ENCODE measurements at regions not wholly inside any gene's neighbourhood (a gene's known extent, or its start where the extent isn't known, plus 50 kb on each side); places are given as distances from the start of the nearest gene placed in this dataset.

DNA sequence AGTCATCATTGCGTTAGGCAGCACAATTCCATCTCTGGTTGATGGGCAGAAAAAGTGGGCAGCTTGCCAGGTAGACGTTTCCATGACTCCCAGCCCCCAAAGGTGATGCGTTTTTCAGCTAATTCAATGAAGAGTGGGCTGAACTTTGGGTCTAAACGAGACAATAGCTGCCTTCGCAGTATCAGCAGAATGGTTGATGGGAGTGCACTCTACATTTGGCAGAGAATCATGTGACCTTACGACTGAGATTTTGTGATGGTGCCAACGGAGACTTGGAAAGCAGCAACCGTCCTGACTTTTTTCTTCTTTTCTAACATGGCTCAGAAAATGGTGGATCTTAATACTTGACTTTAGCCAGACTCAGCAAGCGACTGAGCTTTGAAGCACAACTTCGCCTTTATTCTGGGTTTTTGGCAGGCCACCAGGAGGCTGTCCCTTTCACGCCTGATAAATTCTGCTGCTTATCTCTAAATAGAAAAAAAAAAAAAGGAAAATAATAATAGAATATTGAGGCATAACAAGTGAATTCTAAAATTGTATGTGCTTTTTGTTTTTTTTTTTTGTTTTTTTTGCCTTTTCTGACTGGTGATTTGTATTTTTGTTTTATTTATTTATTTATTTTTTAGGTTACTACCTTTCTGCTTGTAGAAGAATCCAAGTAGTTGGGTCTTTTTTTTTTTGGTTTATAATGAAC is 804.8 kb downstream of the USP25 start:
- intact Hi-C loops (cut with DNase I, micrococcal nuclease) = no loop called here
- DNase-seq (peak; percentile 5 to 21), ATAC-seq (no peak)

DNA sequence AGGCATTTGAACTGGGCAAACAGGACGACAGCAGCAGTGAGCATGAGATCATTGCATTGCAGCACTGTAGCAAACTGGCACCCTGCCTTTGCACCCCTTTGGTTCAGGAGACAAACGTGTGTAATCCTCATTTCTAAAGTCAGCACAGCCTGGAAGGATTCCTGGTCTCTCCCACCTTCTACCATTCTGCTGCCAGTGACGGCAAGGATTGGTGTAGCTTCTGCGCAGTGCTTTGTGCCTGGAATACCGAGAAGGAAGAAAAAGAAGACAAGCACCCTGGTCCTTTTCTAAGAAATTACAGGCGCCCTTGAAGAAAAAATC is 805.3 kb downstream of the USP25 start:
- DNase-seq (peak; percentile 10 to 52), ATAC-seq (no peak)
- intact Hi-C loops (cut with DNase I, micrococcal nuclease) = no loop called here

DNA sequence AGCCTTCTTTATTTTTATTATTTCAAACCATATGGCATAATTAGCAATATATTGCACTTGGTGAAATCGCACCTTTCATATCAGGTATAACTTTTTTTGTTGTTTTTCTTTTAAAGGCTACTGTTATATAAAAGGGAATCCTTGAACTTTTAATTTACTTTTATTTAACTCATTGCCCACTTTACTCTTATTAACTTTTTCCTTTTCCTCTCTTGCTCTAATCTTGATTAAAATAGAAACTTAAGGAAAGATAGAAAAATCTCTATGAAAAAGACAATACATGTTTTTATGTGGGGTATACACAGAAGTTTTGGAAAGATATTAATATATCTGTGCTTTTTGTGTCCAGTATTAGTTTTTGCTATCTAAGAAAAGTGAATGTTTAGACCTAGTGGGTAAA is 805.8 kb downstream of the USP25 start:
- DNase-seq = no peak
- intact Hi-C loops (cut with DNase I, micrococcal nuclease) = no loop called here
- no peak for ATAC-seq

DNA sequence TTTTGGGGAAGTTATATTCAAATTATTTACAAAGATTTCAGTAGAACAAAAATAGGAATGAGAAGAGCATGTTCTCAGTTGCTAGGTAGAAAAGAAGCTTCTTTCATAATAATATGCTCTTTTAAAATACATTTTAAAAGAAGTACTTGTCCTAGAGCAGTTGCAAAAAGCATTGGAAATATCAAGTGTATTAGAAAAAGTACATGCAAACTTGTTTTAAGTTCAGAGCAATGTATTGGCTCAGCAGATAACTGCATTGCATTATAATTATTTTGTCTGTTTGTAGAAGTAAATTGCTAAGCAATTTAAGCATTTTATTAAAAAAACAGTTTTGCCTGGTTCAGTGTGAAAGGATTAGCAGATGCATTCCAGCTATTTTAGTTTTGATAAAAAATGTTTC is 806.4 kb downstream of the USP25 start:
- ATAC-seq (no peak), DNase-seq (no peak)
- intact Hi-C loops (cut with DNase I, micrococcal nuclease) = no loop called here

DNA sequence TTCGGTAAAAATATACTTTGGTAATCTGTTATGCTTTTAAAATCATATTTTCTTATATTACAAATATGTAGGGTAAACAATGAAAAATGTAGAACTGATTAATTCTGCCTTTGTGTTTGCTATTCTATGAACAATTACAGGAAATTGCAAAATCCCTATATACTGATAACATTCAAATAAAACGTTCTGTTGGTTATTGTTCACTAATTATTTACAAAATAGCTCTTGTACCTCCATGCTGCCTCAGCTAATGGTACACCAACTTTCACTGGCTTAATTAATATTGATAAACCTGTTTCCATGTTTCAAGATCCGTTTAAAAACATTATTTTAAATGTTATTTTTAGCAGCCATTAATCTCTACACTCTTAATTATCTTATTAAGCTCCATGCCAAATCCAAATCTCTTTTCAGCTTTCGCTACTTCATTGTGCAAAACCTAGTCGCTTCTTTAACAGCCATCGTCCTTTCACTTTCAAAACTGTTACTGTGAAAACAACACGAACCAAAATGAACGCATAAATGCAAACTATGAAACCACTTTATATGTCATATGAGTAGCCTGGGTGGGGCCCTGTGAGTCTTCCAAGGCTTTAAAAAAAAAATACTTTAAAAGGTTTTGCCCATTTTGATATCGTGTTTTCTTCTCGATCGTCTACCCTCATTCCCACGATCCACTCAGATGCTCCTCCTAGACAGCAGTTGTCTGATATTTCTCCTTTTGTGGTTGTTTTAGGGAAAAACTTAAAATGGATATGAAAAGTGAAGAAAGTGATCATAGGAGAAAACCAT is 807.1 kb downstream of the USP25 start:
- DNase-seq (no peak), ATAC-seq (no peak)
- intact Hi-C loops (cut with DNase I, micrococcal nuclease) = no loop called here

DNA sequence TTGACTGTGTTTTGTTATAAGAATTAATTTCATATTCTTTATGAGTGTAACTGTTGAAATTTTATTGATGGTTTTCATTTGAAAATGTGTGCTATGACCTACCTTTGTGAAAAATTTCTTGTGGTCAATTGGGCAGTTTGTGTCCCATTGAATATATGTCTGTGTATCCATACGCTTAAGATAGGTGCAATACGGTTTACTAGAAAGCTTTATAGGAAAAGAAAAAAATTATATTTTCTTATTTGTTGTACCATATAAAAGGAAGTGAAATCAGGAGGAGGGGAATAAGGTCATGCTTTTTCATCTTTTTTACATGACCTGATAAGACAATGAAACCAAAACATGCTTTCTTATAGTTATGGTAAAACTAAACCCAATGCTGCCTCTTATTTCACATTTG is 807.7 kb downstream of the USP25 start:
- intact Hi-C loops (cut with DNase I, micrococcal nuclease) = no loop called here
- DNase-seq (no peak), ATAC-seq (no peak)

DNA sequence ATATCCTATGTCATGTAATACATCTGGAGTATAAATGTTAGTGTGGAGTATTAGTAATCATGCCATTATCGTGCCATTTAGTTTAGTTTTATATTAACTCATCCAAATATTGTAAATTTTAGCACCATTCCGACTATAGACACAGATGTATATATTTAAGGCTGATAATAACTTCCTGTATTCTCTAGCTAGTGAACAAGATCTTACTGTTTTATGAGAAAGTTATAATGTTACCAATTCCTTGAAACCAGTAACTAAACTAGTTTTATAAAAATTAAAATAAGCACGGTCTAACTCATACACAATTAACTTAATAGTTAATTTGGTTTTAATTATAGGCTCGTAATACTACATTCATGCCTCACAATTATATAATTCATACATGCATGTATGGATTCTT is 808.6 kb downstream of the USP25 start:
- intact Hi-C loops (cut with DNase I, micrococcal nuclease) = no loop called here
- ATAC-seq = no peak
- no peak for DNase-seq

DNA sequence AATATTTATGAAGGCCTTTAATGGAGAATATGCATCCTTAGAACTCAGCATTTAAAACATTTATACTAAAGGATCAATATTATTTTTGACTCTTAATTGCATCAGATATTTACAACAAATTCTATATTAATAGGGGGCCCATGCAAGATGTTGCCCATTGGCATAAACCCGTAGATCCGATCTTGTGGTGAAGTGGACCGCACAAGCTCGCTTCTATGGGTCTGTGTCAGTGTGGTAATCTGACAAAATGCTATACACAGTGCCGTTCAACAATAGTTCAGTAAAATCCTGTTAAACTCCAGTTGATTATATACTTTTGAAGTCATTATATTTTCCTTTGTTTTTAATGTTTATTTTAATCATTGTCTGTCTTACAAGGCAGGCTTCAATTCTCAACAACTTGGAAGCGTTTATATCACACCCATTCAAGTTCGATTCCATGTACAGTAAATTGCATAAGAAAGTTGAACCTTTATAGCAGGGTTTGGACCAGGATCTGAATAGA is 809.2 kb downstream of the USP25 start:
- ATAC-seq = no peak

DNA sequence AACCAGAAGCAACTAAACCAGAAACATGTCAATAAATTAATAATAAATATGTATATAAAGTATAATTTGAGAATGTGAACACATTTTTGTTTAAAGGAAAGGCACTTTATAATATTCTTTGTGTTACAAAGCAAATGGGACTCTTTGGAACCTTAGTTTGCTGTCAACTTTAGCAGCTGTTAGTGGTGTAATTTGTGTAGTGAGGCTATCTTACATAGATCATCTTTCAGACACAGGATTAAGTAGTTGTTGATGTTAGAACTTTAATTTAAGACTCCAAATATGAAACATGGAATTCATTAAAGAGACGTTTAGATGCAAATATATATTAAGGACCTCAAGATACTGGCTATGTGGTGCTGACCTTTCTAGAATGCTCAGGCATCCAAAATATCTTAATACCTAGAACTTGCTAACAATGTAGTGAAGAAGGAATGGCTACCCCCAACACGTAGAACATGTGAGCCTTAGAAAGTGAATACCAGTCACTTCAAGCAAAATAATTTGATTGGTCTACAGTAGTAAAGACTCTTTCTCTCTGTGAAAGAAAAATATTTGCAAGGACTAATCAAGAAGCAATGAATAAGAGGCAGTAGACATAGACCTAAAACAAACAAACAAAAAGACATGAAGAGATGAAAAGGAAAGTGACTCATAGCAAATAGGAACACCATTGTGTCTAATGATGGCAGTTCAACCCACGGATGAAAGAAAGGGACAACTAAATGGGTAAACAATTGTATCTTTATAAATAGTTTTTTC is 811.4 kb downstream of the USP25 start:
- intact Hi-C loops (cut with DNase I, micrococcal nuclease) = no loop called here
- DNase-seq (no peak), ATAC-seq (no peak)

More for the DNA sequence above, 809.2 kb downstream of the USP25 start:
- intact Hi-C loops (cut with DNase I, micrococcal nuclease) = no loop called here
- DNase-seq = no peak

DNA sequence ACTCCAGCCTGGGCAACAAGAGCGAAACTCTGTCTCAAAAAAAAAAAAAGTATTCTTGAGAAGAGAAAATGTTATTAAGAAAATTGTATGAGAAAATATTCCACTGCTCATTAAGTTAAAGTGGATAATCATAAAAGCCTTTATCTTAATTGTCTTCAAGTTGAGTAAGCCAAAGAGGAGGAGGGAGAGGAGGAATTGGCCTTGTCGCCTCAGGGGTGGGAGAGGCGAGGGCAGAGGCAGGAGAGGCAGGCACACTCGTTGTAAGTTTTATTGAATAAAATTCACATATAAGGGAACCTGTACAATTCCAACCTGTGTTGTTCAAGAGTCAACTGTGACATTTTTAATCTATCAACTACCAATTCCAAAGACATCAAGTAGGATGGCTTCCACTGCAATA is 820.3 kb downstream of the USP25 start:
- ATAC-seq (no peak), DNase-seq (no peak)
- intact Hi-C loops (cut with DNase I, micrococcal nuclease) = no loop called here

DNA sequence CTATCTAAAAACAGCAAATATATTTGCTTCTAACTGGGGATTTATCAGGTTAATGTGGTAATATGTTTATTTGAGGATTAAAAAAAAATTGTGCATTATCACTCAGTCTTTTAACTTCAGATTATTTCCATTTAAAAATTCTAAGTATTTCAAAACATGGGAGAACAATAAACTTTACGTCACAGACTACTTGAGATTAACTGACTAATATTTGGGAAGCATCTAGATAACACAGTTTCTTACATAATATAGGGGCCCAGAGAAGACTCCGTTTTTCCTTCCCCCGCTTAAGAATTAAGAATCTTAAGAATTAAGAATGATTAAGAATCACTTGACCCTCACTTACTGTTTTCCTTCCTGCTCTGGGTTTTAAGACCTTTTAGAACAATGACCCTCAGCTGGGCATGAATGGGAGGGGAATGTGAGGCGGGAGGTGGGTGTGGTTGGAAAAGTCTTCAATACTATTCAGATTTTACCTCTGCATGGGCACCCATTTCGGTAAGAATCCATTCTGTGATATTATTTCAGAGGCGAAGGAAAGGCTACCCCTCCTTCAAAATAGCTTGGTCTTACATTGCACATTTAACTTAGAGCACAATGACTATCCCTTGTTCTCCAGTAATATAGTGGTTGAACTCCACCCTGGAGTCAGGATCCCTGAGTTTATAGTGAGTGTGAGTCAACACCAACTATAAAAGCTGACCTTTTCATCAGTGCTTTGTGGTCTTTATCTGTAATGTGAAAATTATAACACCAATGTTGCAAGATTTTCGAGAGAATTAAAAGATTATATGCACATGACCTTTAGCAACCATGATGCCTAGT is 821.3 kb downstream of the USP25 start:
- ATAC-seq (no peak), DNase-seq (no peak)
- intact Hi-C loops (cut with DNase I, micrococcal nuclease) = no loop called here

DNA sequence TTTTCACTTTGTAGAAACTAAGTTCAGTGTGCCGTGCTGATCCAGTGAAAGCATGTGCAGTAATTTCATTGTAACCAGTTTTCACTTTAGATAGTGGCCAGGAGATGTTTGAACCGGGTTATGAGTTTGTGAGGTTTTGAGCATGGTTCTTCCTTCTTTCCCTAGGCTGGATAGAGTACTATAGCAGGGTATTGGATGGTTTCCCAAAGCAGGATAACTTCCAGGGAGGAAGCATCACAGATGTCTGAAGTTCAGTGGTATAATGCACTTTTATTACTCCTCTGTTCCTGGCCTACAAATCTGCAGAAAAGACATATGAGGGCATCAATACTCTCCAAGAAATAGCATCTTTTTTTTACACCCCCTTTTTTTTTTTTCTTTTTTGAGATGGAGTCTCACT is 823.1 kb downstream of the USP25 start:
- no peak for DNase-seq
- ATAC-seq = no peak
- intact Hi-C loops (cut with DNase I, micrococcal nuclease) = no loop called here

DNA sequence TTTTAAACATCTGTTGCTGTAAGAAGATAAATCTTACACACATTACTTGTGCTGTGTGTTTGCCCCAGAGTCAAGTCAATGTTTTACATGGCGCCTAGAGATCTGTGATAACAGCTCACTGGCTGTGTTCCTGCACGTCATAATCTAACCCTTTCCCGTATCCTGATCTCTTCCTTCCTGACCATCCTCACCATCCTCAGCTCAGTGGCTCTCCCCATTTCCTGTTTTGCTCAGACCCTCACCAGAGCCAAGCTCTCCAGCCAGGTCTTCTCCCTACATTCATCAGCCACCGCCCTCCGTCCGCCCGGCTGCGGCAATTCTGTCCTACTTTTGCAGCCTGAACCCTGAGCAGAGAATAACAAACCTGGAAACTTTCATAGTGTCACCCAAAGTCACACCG is 824.7 kb downstream of the USP25 start:
- DNase-seq (no peak), ATAC-seq (no peak)
- intact Hi-C loops (cut with DNase I, micrococcal nuclease) = no loop called here

DNA sequence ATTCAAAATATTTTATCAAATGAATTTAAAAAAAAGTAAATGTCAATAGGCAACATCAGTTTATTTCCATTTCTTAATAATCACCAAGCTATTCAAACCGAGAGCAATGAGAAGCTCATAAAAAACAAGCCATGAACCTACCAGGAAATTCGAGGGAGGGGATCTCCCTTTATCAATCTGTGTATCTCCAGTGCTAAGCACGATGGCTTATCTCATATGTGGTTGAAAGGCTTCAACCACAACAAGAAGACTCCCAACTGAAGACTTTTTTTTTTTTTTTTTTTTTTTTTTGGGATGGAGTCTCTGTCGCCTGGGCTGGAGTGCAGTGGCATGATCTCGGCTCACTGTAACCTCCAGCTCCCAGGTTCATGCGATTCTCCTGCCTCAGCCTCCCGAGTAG is 833.3 kb downstream of the USP25 start:
- ATAC-seq (no peak), DNase-seq (no peak)
- intact Hi-C loops (cut with DNase I, micrococcal nuclease) = no loop called here

DNA sequence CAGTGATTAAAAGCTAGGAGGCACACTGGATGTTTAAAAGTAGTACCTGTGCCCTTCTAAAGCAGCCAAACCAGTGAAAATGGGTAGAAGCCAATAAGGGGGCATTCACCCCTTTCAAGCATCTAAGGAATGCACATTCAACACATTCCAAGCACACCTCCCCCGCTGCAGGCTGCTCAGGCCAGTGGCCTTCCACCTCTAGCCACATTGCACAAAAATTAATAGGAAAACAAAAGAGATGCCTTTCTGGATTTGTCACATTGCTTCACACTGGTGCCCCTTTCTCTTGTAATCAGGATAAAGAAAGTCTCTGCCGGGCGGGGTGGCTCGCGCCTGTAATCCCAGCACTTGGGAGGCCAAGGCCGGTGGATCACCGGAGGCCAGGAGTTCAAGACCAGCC is 834.0 kb downstream of the USP25 start:
- DNase-seq = no peak
- ATAC-seq = no peak
- intact Hi-C loops (cut with DNase I, micrococcal nuclease) = no loop called here

DNA sequence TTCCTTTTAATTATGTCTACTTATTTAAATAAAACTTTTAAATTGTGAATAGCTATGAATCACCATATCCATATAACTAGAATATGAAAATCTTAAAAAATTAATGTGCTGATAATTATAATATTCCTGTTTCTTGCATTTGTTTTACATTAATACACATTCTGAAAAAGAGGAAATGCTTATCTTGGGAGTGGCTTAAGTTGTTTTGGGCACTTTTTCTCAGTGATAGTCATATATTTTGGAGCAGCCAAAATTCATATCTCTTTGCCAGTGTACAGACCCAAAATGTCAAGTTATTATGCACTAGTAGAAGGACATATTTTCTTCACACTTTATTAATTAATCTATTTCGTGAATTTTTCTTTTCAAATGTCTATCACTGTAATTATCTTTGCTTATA is 838.5 kb downstream of the USP25 start:
- DNase-seq (no peak), ATAC-seq (no peak)
- intact Hi-C loops (cut with DNase I, micrococcal nuclease) = no loop called here

DNA sequence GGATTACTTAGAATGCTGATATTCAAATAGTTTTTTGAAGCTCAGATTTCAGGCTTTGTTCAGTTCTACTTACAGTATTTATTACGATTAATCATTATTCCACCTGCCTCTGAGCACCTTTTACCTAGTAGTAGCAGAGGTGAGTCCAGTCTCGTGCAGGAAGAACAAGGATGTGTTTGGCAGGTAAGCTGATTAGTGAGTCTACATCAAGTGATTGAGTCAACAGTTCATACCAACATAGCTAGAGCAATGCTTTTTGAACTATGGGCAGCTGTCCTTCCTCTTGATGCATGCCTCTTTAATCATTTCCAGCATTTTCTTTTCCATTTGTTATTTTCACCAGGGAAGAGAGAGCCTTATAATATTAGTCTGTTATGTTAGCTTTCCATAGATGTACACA is 838.9 kb downstream of the USP25 start:
- DNase-seq (no peak), ATAC-seq (no peak)

DNA sequence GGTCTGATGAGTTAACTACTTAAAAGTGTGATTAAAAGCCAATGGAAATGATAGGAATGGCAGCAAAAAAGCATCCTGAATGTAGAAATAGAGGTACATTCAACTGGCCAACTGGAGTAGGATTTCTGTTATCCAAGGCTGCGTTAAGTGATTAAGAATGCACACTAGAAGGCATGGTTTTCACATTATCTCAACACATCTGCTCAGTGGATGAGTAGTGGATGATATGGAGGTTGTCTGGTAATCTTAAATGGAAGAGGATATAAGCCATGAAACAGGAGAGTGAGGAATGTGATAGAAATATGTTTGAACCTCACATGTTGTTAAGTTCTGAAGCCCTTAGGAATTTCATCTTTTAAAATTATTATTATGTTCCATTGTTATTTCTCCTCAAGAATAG is 839.9 kb downstream of the USP25 start:
- intact Hi-C loops (cut with DNase I, micrococcal nuclease) = no loop called here
- no peak for ATAC-seq

More for the DNA sequence above, 838.9 kb downstream of the USP25 start:
- intact Hi-C loops (cut with DNase I, micrococcal nuclease) = no loop called here

DNA sequence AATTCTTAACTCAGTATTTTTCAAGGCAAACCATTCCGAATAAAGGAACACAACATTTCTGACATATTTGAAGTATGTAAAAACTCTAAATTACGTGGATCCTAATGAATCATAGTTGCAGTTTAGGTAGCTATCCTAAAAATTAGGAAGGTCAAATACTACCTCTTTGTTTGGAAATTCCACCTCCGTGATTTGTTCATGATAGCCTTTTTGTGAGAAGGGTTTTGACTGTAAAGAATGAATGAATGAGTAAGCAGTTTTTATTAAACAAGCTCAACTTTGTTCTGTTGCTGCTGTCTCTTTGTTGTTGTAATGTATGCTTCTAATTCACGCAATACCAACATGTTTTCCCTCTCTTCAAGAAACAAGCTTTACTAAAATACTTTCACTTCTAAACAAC is 840.4 kb downstream of the USP25 start:
- DNase-seq (no peak), ATAC-seq (no peak)
- intact Hi-C loops (cut with DNase I, micrococcal nuclease) = no loop called here

More for the DNA sequence above, 839.9 kb downstream of the USP25 start:
- no peak for DNase-seq
